ENCODE measurements at regions not wholly inside any gene's neighbourhood (a gene's known extent, or its start where the extent isn't known, plus 50 kb on each side); places are given as distances from the start of the nearest gene placed in this dataset.

DNA sequence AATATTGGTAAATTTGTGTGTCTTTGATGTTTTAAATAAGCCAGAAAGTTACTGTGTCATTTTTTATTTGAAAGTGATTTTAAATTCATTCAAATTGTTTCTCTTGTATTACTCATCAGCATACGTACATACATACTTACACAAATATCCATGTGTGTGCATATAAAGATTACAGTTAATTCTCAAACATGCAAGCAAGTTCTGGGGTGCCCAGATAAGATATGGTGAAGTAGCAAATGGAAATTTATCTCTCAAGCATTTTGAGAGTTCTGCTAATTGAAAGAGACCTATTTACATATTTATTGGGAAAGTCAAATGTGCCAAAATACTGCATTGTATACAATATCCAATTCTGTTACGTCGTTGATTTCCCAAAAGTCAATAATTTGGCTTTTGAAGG lies 1024.0 kb upstream of the CNTN5 start:
- H3K4me2 ChIP-seq (ENCODE audit: low read depth, low read length, poor library complexity, severe bottlenecking): no peak overlapping the region
- H4K20me1 ChIP-seq (ENCODE audit: low read depth, low read length): no peaks in the 10 kb centered on the region
- H2AFZ ChIP-seq (ENCODE audit: low read depth, low read length, severe bottlenecking): no peak overlapping the region
- no peaks in the 10 kb centered on the region for H3K79me2 ChIP-seq (ENCODE audit: insufficient read depth, low read length)
- TF ChIP-seq EZH2phosphoT487 (conservative IDR thresholded peaks at IDR 0.05; ENCODE audit: low read length): no peak
- TF ChIP-seq CTCF (IDR thresholded peaks at IDR 0.05; ENCODE audit: insufficient read depth, low read length, poor library complexity, severe bottlenecking): no peak
- H3K9me3 ChIP-seq (ENCODE audit: insufficient read depth, low read length): no peaks in the 10 kb centered on the region
- no peak overlapping the region for H3K27ac ChIP-seq (ENCODE audit: low read depth, low read length)
- H3K36me3 ChIP-seq (ENCODE audit: low read length): no peaks in the 10 kb centered on the region
- H3K9ac ChIP-seq (ENCODE audit: low read length): no peak overlapping the region
- H3F3A ChIP-seq (ENCODE audit: insufficient read depth): no peaks in the 10 kb centered on the region
- no peak overlapping the region for H3K4me3 ChIP-seq (ENCODE audit: insufficient read depth, low read length, poor library complexity, severe bottlenecking)
- H3K9me2 ChIP-seq (replicated peaks; ENCODE audit: insufficient read depth, low read length): no peaks in the 10 kb centered on the region
- no peaks in the 10 kb centered on the region for H3K27me3 ChIP-seq (ENCODE audit: low read length)

GRCh38 chr11:98003606-98004371 lies 1017.0 kb upstream of the CNTN5 start:
- TF ChIP-seq CTCF (IDR thresholded peaks at IDR 0.05; ENCODE audit: insufficient read depth, low read length, poor library complexity, severe bottlenecking) (no peak), EZH2phosphoT487 (conservative IDR thresholded peaks at IDR 0.05; ENCODE audit: low read length) (no peak)
- Histone ChIP-seq H3K4me3 (ENCODE audit: insufficient read depth, low read length, poor library complexity, severe bottlenecking) (no peak overlapping the region), H4K20me1 (ENCODE audit: low read depth, low read length) (no peaks in the 10 kb centered on the region), H3F3A (ENCODE audit: insufficient read depth) (no peaks in the 10 kb centered on the region), H3K9me2 (replicated peaks; ENCODE audit: insufficient read depth, low read length) (no peaks in the 10 kb centered on the region), H2AFZ (ENCODE audit: low read depth, low read length, severe bottlenecking) (no peak overlapping the region), H3K9ac (ENCODE audit: low read length) (no peak overlapping the region), H3K27me3 (ENCODE audit: low read length) (no peaks in the 10 kb centered on the region), H3K36me3 (ENCODE audit: low read length) (no peaks in the 10 kb centered on the region), H3K27ac (ENCODE audit: low read depth, low read length) (no peak overlapping the region), H3K9me3 (ENCODE audit: insufficient read depth, low read length) (no peaks in the 10 kb centered on the region), H3K4me2 (ENCODE audit: low read depth, low read length, poor library complexity, severe bottlenecking) (no peak overlapping the region), H3K79me2 (ENCODE audit: insufficient read depth, low read length) (no peaks in the 10 kb centered on the region)

DNA sequence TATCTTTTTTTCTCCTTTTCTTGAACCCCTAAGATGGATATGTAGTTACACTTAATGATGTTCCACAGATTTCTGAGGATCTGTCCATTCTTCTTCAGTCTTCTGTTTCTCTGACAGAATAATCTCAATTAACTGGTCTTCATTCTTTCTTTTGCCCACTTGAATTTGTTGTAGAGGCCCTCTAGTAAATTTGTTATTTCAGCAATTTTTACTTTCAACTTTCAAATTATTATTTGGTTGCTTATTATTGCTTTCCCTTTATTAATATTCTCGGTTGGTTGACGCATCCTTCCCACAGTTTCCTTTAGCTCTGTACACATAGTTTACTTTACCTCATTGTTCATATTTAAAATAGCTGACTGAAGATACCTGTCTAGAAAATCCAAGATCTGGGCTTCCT lies 1013.7 kb upstream of the CNTN5 start:
- H4K20me1 ChIP-seq (ENCODE audit: low read depth, low read length): no peaks in the 10 kb centered on the region
- H3K9me3 ChIP-seq (ENCODE audit: insufficient read depth, low read length): no peaks in the 10 kb centered on the region
- no peak overlapping the region for H3K4me3 ChIP-seq (ENCODE audit: insufficient read depth, low read length, poor library complexity, severe bottlenecking)
- no peaks in the 10 kb centered on the region for H3K9me2 ChIP-seq (replicated peaks; ENCODE audit: insufficient read depth, low read length)
- no peak for TF ChIP-seq CTCF (IDR thresholded peaks at IDR 0.05; ENCODE audit: insufficient read depth, low read length, poor library complexity, severe bottlenecking)
- TF ChIP-seq EZH2phosphoT487 (conservative IDR thresholded peaks at IDR 0.05; ENCODE audit: low read length): no peak
- no peak overlapping the region for H3K27ac ChIP-seq (ENCODE audit: low read depth, low read length)
- H3K79me2 ChIP-seq (ENCODE audit: insufficient read depth, low read length): no peaks in the 10 kb centered on the region
- H3K9ac ChIP-seq (ENCODE audit: low read length): no peak overlapping the region
- no peak overlapping the region for H3K4me2 ChIP-seq (ENCODE audit: low read depth, low read length, poor library complexity, severe bottlenecking)
- no peak overlapping the region for H2AFZ ChIP-seq (ENCODE audit: low read depth, low read length, severe bottlenecking)
- no peaks in the 10 kb centered on the region for H3F3A ChIP-seq (ENCODE audit: insufficient read depth)
- no peaks in the 10 kb centered on the region for H3K27me3 ChIP-seq (ENCODE audit: low read length)
- no peaks in the 10 kb centered on the region for H3K36me3 ChIP-seq (ENCODE audit: low read length)
